Keratinocyte (primary cell): ENCODE measurements at regions not wholly inside any gene's neighbourhood (a gene's known extent, or its start where the extent isn't known, plus 50 kb on each side); places are given as distances from the start of the nearest gene placed in this dataset.

Experiments
- DNase-seq: peaks from one replicate; pipeline ENCODE4 v3.0.0-alpha.2; 2011; ENCODE audit warnings: low read depth, missing footprints, low spot score
- FAIRE-seq: peaks from 2 replicates; lab custom pipeline; 2011; peaks lifted over from hg19 to GRCh38; lab: Jason Lieb, UNC
- H2AFZ ChIP-seq: 2 replicates; pipeline ENCODE4 v1.6.0; 2012; ENCODE audit warnings: low read length, control low read depth, inconsistent platforms; ENCODE audit not compliant: control insufficient read depth
- H3K27ac ChIP-seq: 2 replicates; pipeline ENCODE4 v1.5.1; 2011; ENCODE audit warnings: low read length; ENCODE audit not compliant: control insufficient read depth, insufficient read depth
- H3K27me3 ChIP-seq: 3 replicates; pipeline ENCODE4 v1.6.0; 2011; ENCODE audit warnings: low read length; ENCODE audit not compliant: control insufficient read depth, insufficient read depth; ENCODE audit errors: extremely low read depth
- H3K36me3 ChIP-seq, 2 experiments: 2 replicates in 1 of 2; 3 replicates in 1 of 2; pipeline ENCODE4 v1.5.1; 2011; ENCODE audit warnings: low read length in 2 of 2, mild to moderate bottlenecking in 1 of 2; ENCODE audit not compliant: control insufficient read depth in 2 of 2, insufficient read depth in 2 of 2; ENCODE audit errors: extremely low read depth in 1 of 2
- H3K4me1 ChIP-seq: 3 replicates; pipeline ENCODE4 v1.5.1; 2011; ENCODE audit warnings: low read length; ENCODE audit not compliant: control insufficient read depth, insufficient read depth; ENCODE audit errors: extremely low read depth
- H3K4me2 ChIP-seq: 3 replicates; pipeline ENCODE4 v1.6.0; 2011; ENCODE audit warnings: low read depth, low read length; ENCODE audit not compliant: control insufficient read depth, insufficient read depth; ENCODE audit errors: extremely low read depth
- H3K4me3 ChIP-seq, 3 experiments: fragments of 200-600 bp in 1 of 3; sonication (generic) in 1 of 3; 2 replicates in 2 of 3; 3 replicates in 1 of 3; pipeline ENCODE4 v1.5.1; 2011 to 2016; ENCODE audit warnings: low read length in 3 of 3, mild to moderate bottlenecking in 3 of 3, control low read depth in 2 of 3, inconsistent platforms in 1 of 3, low read depth in 1 of 3, mixed read lengths in 1 of 3, mixed run types in 1 of 3, moderate library complexity in 1 of 3; ENCODE audit not compliant: control insufficient read depth in 2 of 3, insufficient read depth in 2 of 3; ENCODE audit errors: extremely low read depth in 1 of 3
- H3K79me2 ChIP-seq: 2 replicates; pipeline ENCODE4 v1.6.0; 2012; ENCODE audit warnings: low read length; ENCODE audit not compliant: control insufficient read depth, insufficient read depth
- H3K9ac ChIP-seq: 3 replicates; pipeline ENCODE4 v1.6.0; 2011; ENCODE audit warnings: low read length; ENCODE audit not compliant: control insufficient read depth, insufficient read depth; ENCODE audit errors: extremely low read depth
- H3K9me1 ChIP-seq: 3 replicates; pipeline ENCODE4 v1.6.0; 2011; ENCODE audit warnings: low read length; ENCODE audit not compliant: control insufficient read depth, insufficient read depth; ENCODE audit errors: extremely low read depth
- H3K9me3 ChIP-seq: 2 replicates; pipeline ENCODE4 v1.5.1; 2012; ENCODE audit warnings: low read depth, low read length; ENCODE audit not compliant: control insufficient read depth
- H4K20me1 ChIP-seq: 3 replicates; pipeline ENCODE4 v1.6.0; 2011; ENCODE audit warnings: low read length; ENCODE audit not compliant: control insufficient read depth, insufficient read depth; ENCODE audit errors: extremely low read depth
- CTCF ChIP-seq, 3 experiments: IDR thresholded peaks in 1 of 3; conservative IDR thresholded peaks in 1 of 3; optimal IDR thresholded peaks in 1 of 3; 2 replicates in 2 of 3; 3 replicates in 1 of 3; pipeline versions ENCODE3 to v1.5.1; 2011; ENCODE audit warnings: low read length in 3 of 3, mild to moderate bottlenecking in 3 of 3, moderate library complexity in 2 of 3, control low read depth in 1 of 3, inconsistent platforms in 1 of 3; ENCODE audit not compliant: insufficient read depth in 2 of 3; ENCODE audit errors: extremely low read depth in 1 of 3
- EZH2 ChIP-seq: IDR thresholded peaks from one replicate; pipeline ENCODE4 v1.6.1; 2012; ENCODE audit warnings: inconsistent platforms, mild to moderate bottlenecking, low read length, moderate library complexity
- dilution Hi-C: fragments of 300-500 bp; cut with MboI; formaldehyde crosslinking; loops from one replicate; pipeline ENCODE4 v1.7.0; 2020; ENCODE audit warnings: low sequenced_read_pairs; ENCODE audit not compliant: extremely low pct_ligation_motif_present

- no peak for DNase-seq
Measured at GRCh38 chr4:44869222-44869882, 143.0 kb upstream of the GNPDA2 start.

GRCh38 chr4:44861756-44862155 is 135.4 kb upstream of the GNPDA2 start:
- Histone ChIP-seq H3K4me1 (no peaks in the 10 kb centered on the region), H2AFZ (no peak overlapping the region), H4K20me1 (no peaks in the 10 kb centered on the region), H3K4me2 (no peak overlapping the region), H3K9ac (no peak overlapping the region), H3K9me3 (no peaks in the 10 kb centered on the region), H3K4me3 (no peak overlapping the region), H3K9me1 (no peaks in the 10 kb centered on the region), H3K79me2 (no peaks in the 10 kb centered on the region), H3K36me3 (no peaks in the 10 kb centered on the region), H3K27ac (no peak overlapping the region), H3K27me3 (no peaks in the 10 kb centered on the region)
- dilution Hi-C loops = no loop called here
- TF ChIP-seq EZH2 = no peak
- TF ChIP-seq CTCF (optimal IDR thresholded peaks at IDR 0.05 in 1 of 3, IDR thresholded peaks at IDR 0.05 in 1 of 3, conservative IDR thresholded peaks at IDR 0.05 in 1 of 3; ENCODE audit: extremely low read depth in 1 of 3, insufficient read depth in 2 of 3, low read length in 3 of 3) = no peak
- FAIRE-seq (no peak), DNase-seq (no peak)

More at GRCh38 chr4:44869222-44869882, 143.0 kb upstream of the GNPDA2 start:
- Histone ChIP-seq H3K27me3 (no peaks in the 10 kb centered on the region), H3K79me2 (no peaks in the 10 kb centered on the region), H3K4me2 (no peak overlapping the region), H3K4me1 (no peaks in the 10 kb centered on the region), H4K20me1 (no peaks in the 10 kb centered on the region), H3K4me3 (no peak overlapping the region), H3K9me3 (no peaks in the 10 kb centered on the region), H3K9ac (no peak overlapping the region), H3K27ac (no peak overlapping the region), H2AFZ (no peak overlapping the region), H3K36me3 (no peaks in the 10 kb centered on the region), H3K9me1 (no peaks in the 10 kb centered on the region)
- TF ChIP-seq CTCF (optimal IDR thresholded peaks at IDR 0.05 in 1 of 3, IDR thresholded peaks at IDR 0.05 in 1 of 3, conservative IDR thresholded peaks at IDR 0.05 in 1 of 3; ENCODE audit: extremely low read depth in 1 of 3, insufficient read depth in 2 of 3, low read length in 3 of 3) = no peak
- TF ChIP-seq EZH2 = no peak
- dilution Hi-C loops = no loop called here
- no peak for FAIRE-seq
